A673 (cell line): ENCODE measurements at regions not wholly inside any gene's neighbourhood (a gene's known extent, or its start where the extent isn't known, plus 50 kb on each side); places are given as distances from the start of the nearest gene placed in this dataset.

Experiments
- BruUV-seq: library from RNA; stranded (reverse); fragments of 400-500 nt; replicated peaks from 2 replicates; lab custom pipeline; 2021; lab: Mats Ljungman, UMichigan
- CTCF ChIA-PET: fragments of 300-600 bp; sonication (Branson Sonifier 250); formaldehyde crosslinking; loops from one replicate; lab custom pipeline; 2022; ENCODE audit warnings: antibody characterized with exemption; lab: Charles Lee
- POLR2A ChIA-PET: fragments of 300-600 bp; sonication (Branson Sonifier 250); formaldehyde crosslinking; loops from one replicate; lab custom pipeline; 2022; ENCODE audit warnings: antibody characterized with exemption; ENCODE audit not compliant: low non-redundant PET; lab: Charles Lee
- DNase-seq: peaks from one replicate; pipeline ENCODE4 v3.0.0-alpha.2; 2015; ENCODE audit warnings: low spot score
- H3K27ac ChIP-seq: fragments of 200-600 bp; sonication (generic); 2 replicates; pipeline ENCODE4 v1.5.1; 2016; ENCODE audit warnings: mixed run types, low read depth, mild to moderate bottlenecking, mixed read lengths, antibody characterized with exemption, low read length; ENCODE audit not compliant: poor library complexity, severe bottlenecking
- H3K27me3 ChIP-seq: fragments of 200-600 bp; sonication (generic); replicated peaks from 2 replicates; pipeline ENCODE4 v1.6.1; 2017; ENCODE audit warnings: mixed run types, low read depth, mild to moderate bottlenecking, mixed read lengths, antibody characterized with exemption, low read length; ENCODE audit not compliant: insufficient read depth, poor library complexity
- H3K36me3 ChIP-seq: fragments of 200-600 bp; sonication (generic); 2 replicates; pipeline ENCODE4 v1.6.1; 2016; ENCODE audit warnings: mixed run types, mild to moderate bottlenecking, mixed read lengths, antibody characterized with exemption, low read length; ENCODE audit not compliant: insufficient read depth, poor library complexity, severe bottlenecking
- H3K4me1 ChIP-seq: fragments of 200-600 bp; sonication (generic); 2 replicates; pipeline ENCODE4 v1.6.1; 2017; ENCODE audit warnings: mixed run types, mild to moderate bottlenecking, mixed read lengths, antibody characterized with exemption, low read length; ENCODE audit not compliant: insufficient read depth, poor library complexity, severe bottlenecking
- H3K4me3 ChIP-seq: fragments of 200-600 bp; sonication (generic); 2 replicates; pipeline ENCODE4 v1.5.1; 2016; ENCODE audit warnings: low read depth, mixed run types, mild to moderate bottlenecking, mixed read lengths, low read length; ENCODE audit not compliant: poor library complexity, severe bottlenecking
- H3K9me3 ChIP-seq: fragments of 200-600 bp; sonication (generic); 2 replicates; pipeline ENCODE4 v1.6.1; 2016; ENCODE audit warnings: mixed run types, low read depth, mild to moderate bottlenecking, mixed read lengths, antibody characterized with exemption, low read length; ENCODE audit not compliant: poor library complexity, severe bottlenecking
- CTCF ChIP-seq: fragments of 300-800, 200-600 bp; sonication (generic); conservative IDR thresholded peaks from 2 replicates; pipeline ENCODE4 v1.5.1; 2017; ENCODE audit warnings: low read depth, mild to moderate bottlenecking, antibody characterized with exemption, low read length, moderate library complexity, mixed read lengths
- EZH2 ChIP-seq: fragments of 200-600 bp; sonication (generic); IDR thresholded peaks from 2 replicates; pipeline ENCODE4 v1.6.1; 2017; ENCODE audit warnings: borderline replicate concordance, low read depth, mild to moderate bottlenecking, mixed read lengths, antibody characterized with exemption, low read length; ENCODE audit not compliant: poor library complexity, severe bottlenecking
- intact Hi-C: fragments of 100-400 bp; cut with micrococcal nuclease; formaldehyde crosslinking; loops from one replicate; pipeline ENCODE4 v1.10.0; 2022; ENCODE audit not compliant: unreplicated experiment

GRCh38 chr1:55481634-55482033 lies 266.5 kb upstream of the USP24 start:
- no peaks in the 10 kb centered on the region for H3K9me3 ChIP-seq
- ChIA-PET POLR2A (no interaction called here), CTCF (no interaction called here)
- H3K36me3 ChIP-seq, result no peaks in the 10 kb centered on the region
- H3K27me3 ChIP-seq, result peaks cover 39% of the 10 kb centered on the region
- no peak overlapping the region for H3K27ac ChIP-seq
- H3K4me1 ChIP-seq, result no peaks in the 10 kb centered on the region
- no peak for DNase-seq
- H3K4me3 ChIP-seq, result no peak overlapping the region
- no peak for TF ChIP-seq EZH2
- TF ChIP-seq CTCF, result no peak
- intact Hi-C loops, result loop anchor here (10.0 kb wide), 1 partner anchor 1223 kb away; no protein-coding TSS in a partner anchor
- no TSS peak for BruUV-seq

- H3K36me3 ChIP-seq, result no peaks in the 10 kb centered on the region
- H3K4me1 ChIP-seq, result no peaks in the 10 kb centered on the region
- intact Hi-C loops, result loop anchor here (10.0 kb wide), 1 partner anchor 1225 kb away; no protein-coding TSS in a partner anchor
These were observed 265.0 kb upstream of the USP24 start for GRCh38 chr1:55480029-55480795.

DNA sequence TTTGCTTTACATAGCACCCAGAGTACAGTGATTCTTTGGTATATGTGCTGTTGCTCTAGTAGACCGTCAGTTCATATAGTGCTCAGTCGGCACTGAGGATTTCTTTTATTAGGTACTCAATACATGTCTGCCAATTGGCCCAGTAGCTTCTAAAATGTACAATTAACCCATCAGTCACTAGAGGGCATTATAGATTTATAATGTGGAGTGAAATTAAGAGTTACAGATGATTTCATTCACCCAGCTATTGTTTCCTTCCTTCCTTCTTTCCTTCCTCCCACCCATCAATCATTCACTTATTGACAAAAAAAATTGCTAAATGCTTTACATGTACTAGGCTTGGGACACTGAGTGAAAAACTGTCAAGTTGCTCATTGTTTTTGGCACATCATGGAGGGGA lies 263.6 kb upstream of the USP24 start:
- TF ChIP-seq EZH2 (no peak), CTCF (peak; percentile 59)
- intact Hi-C loops, result loop anchor here (5.0 kb wide), 1 partner anchor 1104 kb away; no protein-coding TSS in a partner anchor
- no TSS peak for BruUV-seq
- POLR2A ChIA-PET, result no interaction called here
- H3K4me1 ChIP-seq, result no peaks in the 10 kb centered on the region
- DNase-seq, result peak; percentile 50
- H3K27ac ChIP-seq, result no peak overlapping the region
- CTCF ChIA-PET, result interaction anchor here (0.9 kb wide), 1 partner anchor 1106 kb away, joined by 5 read pairs; no protein-coding TSS in a partner anchor
- H3K27me3 ChIP-seq, result peaks cover 57% of the 10 kb centered on the region
- H3K4me3 ChIP-seq, result no peak overlapping the region
- no peaks in the 10 kb centered on the region for H3K9me3 ChIP-seq
- no peaks in the 10 kb centered on the region for H3K36me3 ChIP-seq

More at GRCh38 chr1:55480029-55480795, 265.0 kb upstream of the USP24 start:
- no peak overlapping the region for H3K4me3 ChIP-seq
- no peak overlapping the region for H3K27ac ChIP-seq
- no peaks in the 10 kb centered on the region for H3K9me3 ChIP-seq
- DNase-seq, result no peak
- H3K27me3 ChIP-seq, result peaks cover 50% of the 10 kb centered on the region
- no TSS peak for BruUV-seq
- ChIA-PET POLR2A (no interaction called here), CTCF (no interaction called here)
- no peak for TF ChIP-seq EZH2
- no peak for TF ChIP-seq CTCF
